ENCODE measurements at regions not wholly inside any gene's neighbourhood (a gene's known extent, or its start where the extent isn't known, plus 50 kb on each side); places are given as distances from the start of the nearest gene placed in this dataset.

DNA sequence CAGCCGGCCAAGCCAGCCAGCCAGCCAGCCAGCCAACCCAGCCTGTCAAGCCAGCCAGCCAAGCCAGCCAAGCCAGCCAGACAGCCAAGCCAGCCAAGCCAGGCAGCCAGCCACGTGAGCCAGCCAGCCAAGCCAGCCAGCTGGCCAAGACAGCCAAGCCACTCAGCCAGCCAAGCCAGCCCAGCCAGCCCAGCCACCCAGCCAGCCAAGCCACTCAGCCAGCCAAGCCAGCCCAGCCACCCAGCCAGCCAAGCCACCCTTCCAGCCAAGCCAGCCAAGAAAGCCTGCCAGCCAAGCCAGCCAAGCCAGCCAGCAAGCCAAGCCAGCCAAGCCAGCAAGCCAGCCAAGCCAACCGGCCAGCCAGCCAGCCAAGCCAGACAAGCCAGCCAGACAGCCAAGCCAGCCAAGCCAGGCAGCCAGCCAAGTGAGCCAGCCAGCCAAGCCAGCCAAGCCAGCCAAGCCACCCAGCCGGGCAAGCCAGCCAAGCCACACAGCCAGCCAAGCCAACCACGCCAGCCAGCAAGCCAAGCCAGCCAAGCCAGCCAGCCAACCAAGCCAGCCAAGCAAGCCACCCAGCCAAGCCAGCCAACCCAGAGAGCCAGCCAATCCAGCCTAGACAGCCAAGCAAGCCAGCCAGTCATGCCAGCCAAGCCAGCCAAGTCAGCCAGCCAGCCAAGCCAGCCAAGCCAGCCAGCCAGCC is 199.5 kb downstream of the GOLGA6L6 start:
- TF ChIP-seq, protein P1, sequence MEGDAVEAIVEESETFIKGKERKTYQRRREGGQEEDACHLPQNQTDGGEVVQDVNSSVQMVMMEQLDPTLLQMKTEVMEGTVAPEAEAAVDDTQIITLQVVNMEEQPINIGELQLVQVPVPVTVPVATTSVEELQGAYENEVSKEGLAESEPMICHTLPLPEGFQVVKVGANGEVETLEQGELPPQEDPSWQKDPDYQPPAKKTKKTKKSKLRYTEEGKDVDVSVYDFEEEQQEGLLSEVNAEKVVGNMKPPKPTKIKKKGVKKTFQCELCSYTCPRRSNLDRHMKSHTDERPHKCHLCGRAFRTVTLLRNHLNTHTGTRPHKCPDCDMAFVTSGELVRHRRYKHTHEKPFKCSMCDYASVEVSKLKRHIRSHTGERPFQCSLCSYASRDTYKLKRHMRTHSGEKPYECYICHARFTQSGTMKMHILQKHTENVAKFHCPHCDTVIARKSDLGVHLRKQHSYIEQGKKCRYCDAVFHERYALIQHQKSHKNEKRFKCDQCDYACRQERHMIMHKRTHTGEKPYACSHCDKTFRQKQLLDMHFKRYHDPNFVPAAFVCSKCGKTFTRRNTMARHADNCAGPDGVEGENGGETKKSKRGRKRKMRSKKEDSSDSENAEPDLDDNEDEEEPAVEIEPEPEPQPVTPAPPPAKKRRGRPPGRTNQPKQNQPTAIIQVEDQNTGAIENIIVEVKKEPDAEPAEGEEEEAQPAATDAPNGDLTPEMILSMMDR (IDR thresholded peaks at IDR 0.05): no peak
- no peak for TF ChIP-seq POLR2AphosphoS5 (IDR thresholded peaks at IDR 0.05; ENCODE audit: low read depth, low read length)
- TF ChIP-seq RAD21 (IDR thresholded peaks at IDR 0.05; ENCODE audit: low read length): no peak
- TF ChIP-seq TAF1 (IDR thresholded peaks at IDR 0.05; ENCODE audit: borderline replicate concordance, low read depth, low read length): no peak
- no peak for TF ChIP-seq MXI1 (IDR thresholded peaks at IDR 0.05; ENCODE audit: low read depth, low read length)
- no peak for TF ChIP-seq JUND (IDR thresholded peaks at IDR 0.05)
- TF ChIP-seq SIN3A (IDR thresholded peaks at IDR 0.05; ENCODE audit: borderline replicate concordance, low read depth, low read length): no peak
- TF ChIP-seq MEF2A (IDR thresholded peaks at IDR 0.05; ENCODE audit: borderline replicate concordance, low read depth): no peak
- TF ChIP-seq NFIC (IDR thresholded peaks at IDR 0.05; ENCODE audit: borderline replicate concordance): no peak
- TF ChIP-seq, protein P2, sequence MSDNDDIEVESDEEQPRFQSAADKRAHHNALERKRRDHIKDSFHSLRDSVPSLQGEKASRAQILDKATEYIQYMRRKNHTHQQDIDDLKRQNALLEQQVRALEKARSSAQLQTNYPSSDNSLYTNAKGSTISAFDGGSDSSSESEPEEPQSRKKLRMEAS (IDR thresholded peaks at IDR 0.05; ENCODE audit: low read depth): no peak
